WTC11 (cell line): ENCODE measurements at regions not wholly inside any gene's neighbourhood (a gene's known extent, or its start where the extent isn't known, plus 50 kb on each side); places are given as distances from the start of the nearest gene placed in this dataset.

ENCODE experiments used
- ATAC-seq: fragments of 200-7000 bp; cut with Tn5 transposase; 2 replicates; pipeline ENCODE4 v1.10.0; 2021; ENCODE audit warnings: mild to moderate bottlenecking, moderate library complexity
- CTCF ChIA-PET: fragments of 300-600 bp; sonication (Branson Sonifier 250); formaldehyde crosslinking; loops from one replicate; lab custom pipeline; 2021; ENCODE audit warnings: antibody characterized with exemption; lab: Charles Lee
- POLR2A ChIA-PET: fragments of 350-600 bp; sonication (Branson Sonifier 250); formaldehyde crosslinking; loops from one replicate; lab custom pipeline; 2021; ENCODE audit warnings: antibody characterized with exemption; lab: Charles Lee
- DNase-seq: peaks from one replicate; pipeline ENCODE4 v3.0.0; 2021; ENCODE audit warnings: low spot score
- H3K27ac Mint-ChIP-seq: 2 replicates; pipeline ENCODE4 v1.8.0; 2021; ENCODE audit warnings: mixed read lengths
- H3K27me3 Mint-ChIP-seq: 2 replicates; pipeline ENCODE4 v1.8.0; 2021; ENCODE audit warnings: low read depth, mild to moderate bottlenecking, moderate library complexity, mixed read lengths
- H3K36me3 Mint-ChIP-seq: 2 replicates; pipeline ENCODE4 v1.8.0; 2021; ENCODE audit warnings: mixed read lengths
- H3K4me1 Mint-ChIP-seq: 2 replicates; pipeline ENCODE4 v1.8.0; 2022; ENCODE audit warnings: mixed read lengths
- H3K4me3 Mint-ChIP-seq: 2 replicates; pipeline ENCODE4 v1.8.0; 2021; ENCODE audit warnings: mild to moderate bottlenecking, moderate library complexity, mixed read lengths
- H3K9me3 Mint-ChIP-seq: 2 replicates; pipeline ENCODE4 v1.8.0; 2021; ENCODE audit warnings: mixed read lengths
- ATF1 ChIP-seq: sonication (generic); formaldehyde crosslinking; IDR thresholded peaks from 2 replicates; pipeline ENCODE4 v1.8.1; 2023; ENCODE audit warnings: mild to moderate bottlenecking, moderate library complexity, missing genetic modification reagents
- CREB1 ChIP-seq: sonication (generic); formaldehyde crosslinking; IDR thresholded peaks from 2 replicates; pipeline ENCODE4 v1.8.0; 2023; ENCODE audit warnings: mild to moderate bottlenecking, missing genetic modification reagents
- ELF4 ChIP-seq: sonication (generic); formaldehyde crosslinking; IDR thresholded peaks from 2 replicates; pipeline ENCODE4 v1.8.1; 2022; ENCODE audit warnings: low read depth, mild to moderate bottlenecking, moderate library complexity, missing genetic modification reagents
- ESRRA ChIP-seq: sonication (generic); formaldehyde crosslinking; IDR thresholded peaks from 2 replicates; pipeline ENCODE4 v1.8.1; 2022; ENCODE audit warnings: mild to moderate bottlenecking, missing genetic modification reagents, borderline replicate concordance
- JAZF1 ChIP-seq: fragments of 250-450 bp; sonication (Bioruptor Pico); IDR thresholded peaks from 2 replicates; pipeline ENCODE4 v1.9.0; 2021; ENCODE audit warnings: moderate library complexity, mild to moderate bottlenecking, inconsistent platforms
- JUN ChIP-seq: sonication (generic); formaldehyde crosslinking; IDR thresholded peaks from 2 replicates; pipeline ENCODE4 v1.8.0; 2023; ENCODE audit warnings: mild to moderate bottlenecking, missing genetic modification reagents
- NFATC4 ChIP-seq: fragments of 250-450 bp; sonication (Bioruptor Pico); IDR thresholded peaks from 2 replicates; pipeline ENCODE4 v1.9.0; 2021; ENCODE audit warnings: mild to moderate bottlenecking
- NR3C1 ChIP-seq: sonication (generic); formaldehyde crosslinking; conservative IDR thresholded peaks from 2 replicates; pipeline ENCODE4 v1.8.1; 2023; ENCODE audit warnings: low read depth, mild to moderate bottlenecking, missing genetic modification reagents
- RORB ChIP-seq: fragments of 250-450 bp; sonication (Bioruptor Pico); IDR thresholded peaks from 2 replicates; pipeline ENCODE4 v1.9.0; 2021; ENCODE audit warnings: mild to moderate bottlenecking
- TCF7 ChIP-seq: sonication (generic); formaldehyde crosslinking; IDR thresholded peaks from 2 replicates; pipeline ENCODE4 v1.8.0; 2022; ENCODE audit warnings: mild to moderate bottlenecking, low read depth, missing genetic modification reagents, moderate library complexity
- TEAD4 ChIP-seq: sonication (generic); formaldehyde crosslinking; IDR thresholded peaks from 2 replicates; pipeline ENCODE4 v1.8.0; 2022; ENCODE audit warnings: mild to moderate bottlenecking, missing genetic modification reagents
- ZNF232 ChIP-seq: sonication (generic); formaldehyde crosslinking; IDR thresholded peaks from 2 replicates; pipeline ENCODE4 v1.8.0; 2022; ENCODE audit warnings: mild to moderate bottlenecking, missing genetic modification reagents
- ZNF317 ChIP-seq: sonication (generic); formaldehyde crosslinking; IDR thresholded peaks from 2 replicates; pipeline ENCODE4 v1.8.1; 2023; ENCODE audit warnings: low read depth, mild to moderate bottlenecking, moderate library complexity, missing genetic modification reagents, borderline replicate concordance
- ZNF396 ChIP-seq: fragments of 250-450 bp; sonication (Bioruptor Pico); IDR thresholded peaks from 2 replicates; pipeline ENCODE4 v1.8.0; 2021; ENCODE audit warnings: mild to moderate bottlenecking, moderate library complexity, borderline replicate concordance
- TF ChIP-seq, protein P1 (sequence below): sonication (generic); formaldehyde crosslinking; IDR thresholded peaks from 2 replicates; pipeline ENCODE4 v1.8.0; 2023; ENCODE audit warnings: missing genetic modification reagents, mild to moderate bottlenecking, borderline replicate concordance
- TF ChIP-seq, protein P2 (sequence below): fragments of 250-450 bp; sonication (Bioruptor Pico); IDR thresholded peaks from 2 replicates; pipeline ENCODE4 v2.1.2; 2022; ENCODE audit warnings: mild to moderate bottlenecking, moderate library complexity
- TF ChIP-seq, protein P3 (sequence below): sonication (generic); formaldehyde crosslinking; IDR thresholded peaks from 2 replicates; pipeline ENCODE4 v1.8.1; 2023; ENCODE audit warnings: mild to moderate bottlenecking, missing genetic modification reagents, moderate library complexity
- TF ChIP-seq, protein P4 (sequence below): fragments of 250-450 bp; sonication (Bioruptor Pico); IDR thresholded peaks from 2 replicates; pipeline ENCODE4 v1.8.0; 2021; ENCODE audit warnings: mild to moderate bottlenecking
- TF ChIP-seq, protein P5 (sequence below): sonication (generic); formaldehyde crosslinking; IDR thresholded peaks from 2 replicates; pipeline ENCODE4 v1.8.0; 2022; ENCODE audit warnings: mild to moderate bottlenecking, missing genetic modification reagents
- TF ChIP-seq, protein P6 (sequence below): sonication (generic); formaldehyde crosslinking; conservative IDR thresholded peaks from 2 replicates; pipeline ENCODE4 v1.8.1; 2023; ENCODE audit warnings: mild to moderate bottlenecking, low read depth, missing genetic modification reagents, moderate library complexity

DNA sequence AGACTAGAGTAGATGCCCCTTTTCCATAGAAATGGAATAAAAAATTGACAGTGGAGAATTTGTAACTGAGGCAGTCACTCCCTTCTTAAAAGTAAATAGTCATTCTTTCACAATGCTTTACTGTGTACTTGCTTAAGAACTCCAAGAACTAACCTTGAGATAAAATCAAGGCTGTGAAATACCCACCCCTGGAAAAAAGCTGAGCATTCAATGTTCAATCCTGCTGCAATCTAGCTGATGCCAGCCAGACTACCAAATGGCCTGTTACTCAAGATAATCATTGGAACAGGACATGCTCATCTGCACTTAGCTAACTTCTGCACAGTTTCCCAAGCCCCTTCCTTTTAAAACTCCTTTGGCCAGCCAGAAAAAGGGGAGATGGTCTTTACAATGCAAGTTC lies 367.4 kb upstream of the GULP1 start:
- no peak for ATAC-seq
- no peaks in the 10 kb centered on the region for H3K36me3 Mint-ChIP-seq
- no peaks in the 10 kb centered on the region; the same call in 1 of the 2 replicates for H3K27me3 Mint-ChIP-seq
- H3K27ac Mint-ChIP-seq = no peak overlapping the region
- ChIA-PET CTCF (interaction anchor here (0.6 kb wide), 1 partner anchor 29 kb away, joined by 4 read pairs; no protein-coding TSS in a partner anchor), POLR2A (no interaction called here)
- H3K4me3 Mint-ChIP-seq = no peak overlapping the region
- no peaks in the 10 kb centered on the region for H3K4me1 Mint-ChIP-seq
- peaks cover 4% of the 10 kb centered on the region for H3K9me3 Mint-ChIP-seq
- TF ChIP-seq ZNF396 (CRISPR knock-in tag) = no peak
- TF ChIP-seq, protein P1, sequence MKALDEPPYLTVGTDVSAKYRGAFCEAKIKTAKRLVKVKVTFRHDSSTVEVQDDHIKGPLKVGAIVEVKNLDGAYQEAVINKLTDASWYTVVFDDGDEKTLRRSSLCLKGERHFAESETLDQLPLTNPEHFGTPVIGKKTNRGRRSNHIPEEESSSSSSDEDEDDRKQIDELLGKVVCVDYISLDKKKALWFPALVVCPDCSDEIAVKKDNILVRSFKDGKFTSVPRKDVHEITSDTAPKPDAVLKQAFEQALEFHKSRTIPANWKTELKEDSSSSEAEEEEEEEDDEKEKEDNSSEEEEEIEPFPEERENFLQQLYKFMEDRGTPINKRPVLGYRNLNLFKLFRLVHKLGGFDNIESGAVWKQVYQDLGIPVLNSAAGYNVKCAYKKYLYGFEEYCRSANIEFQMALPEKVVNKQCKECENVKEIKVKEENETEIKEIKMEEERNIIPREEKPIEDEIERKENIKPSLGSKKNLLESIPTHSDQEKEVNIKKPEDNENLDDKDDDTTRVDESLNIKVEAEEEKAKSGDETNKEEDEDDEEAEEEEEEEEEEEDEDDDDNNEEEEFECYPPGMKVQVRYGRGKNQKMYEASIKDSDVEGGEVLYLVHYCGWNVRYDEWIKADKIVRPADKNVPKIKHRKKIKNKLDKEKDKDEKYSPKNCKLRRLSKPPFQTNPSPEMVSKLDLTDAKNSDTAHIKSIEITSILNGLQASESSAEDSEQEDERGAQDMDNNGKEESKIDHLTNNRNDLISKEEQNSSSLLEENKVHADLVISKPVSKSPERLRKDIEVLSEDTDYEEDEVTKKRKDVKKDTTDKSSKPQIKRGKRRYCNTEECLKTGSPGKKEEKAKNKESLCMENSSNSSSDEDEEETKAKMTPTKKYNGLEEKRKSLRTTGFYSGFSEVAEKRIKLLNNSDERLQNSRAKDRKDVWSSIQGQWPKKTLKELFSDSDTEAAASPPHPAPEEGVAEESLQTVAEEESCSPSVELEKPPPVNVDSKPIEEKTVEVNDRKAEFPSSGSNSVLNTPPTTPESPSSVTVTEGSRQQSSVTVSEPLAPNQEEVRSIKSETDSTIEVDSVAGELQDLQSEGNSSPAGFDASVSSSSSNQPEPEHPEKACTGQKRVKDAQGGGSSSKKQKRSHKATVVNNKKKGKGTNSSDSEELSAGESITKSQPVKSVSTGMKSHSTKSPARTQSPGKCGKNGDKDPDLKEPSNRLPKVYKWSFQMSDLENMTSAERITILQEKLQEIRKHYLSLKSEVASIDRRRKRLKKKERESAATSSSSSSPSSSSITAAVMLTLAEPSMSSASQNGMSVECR = no peak
- TF ChIP-seq JAZF1 (CRISPR knock-in tag) = no peak
- no peak for TF ChIP-seq TCF7 (CRISPR knock-in tag)
- no peak for TF ChIP-seq JUN (CRISPR knock-in tag)
- no peak for TF ChIP-seq CREB1 (CRISPR knock-in tag)
- no peak for TF ChIP-seq NR3C1 (CRISPR knock-in tag)
- TF ChIP-seq, protein P2, sequence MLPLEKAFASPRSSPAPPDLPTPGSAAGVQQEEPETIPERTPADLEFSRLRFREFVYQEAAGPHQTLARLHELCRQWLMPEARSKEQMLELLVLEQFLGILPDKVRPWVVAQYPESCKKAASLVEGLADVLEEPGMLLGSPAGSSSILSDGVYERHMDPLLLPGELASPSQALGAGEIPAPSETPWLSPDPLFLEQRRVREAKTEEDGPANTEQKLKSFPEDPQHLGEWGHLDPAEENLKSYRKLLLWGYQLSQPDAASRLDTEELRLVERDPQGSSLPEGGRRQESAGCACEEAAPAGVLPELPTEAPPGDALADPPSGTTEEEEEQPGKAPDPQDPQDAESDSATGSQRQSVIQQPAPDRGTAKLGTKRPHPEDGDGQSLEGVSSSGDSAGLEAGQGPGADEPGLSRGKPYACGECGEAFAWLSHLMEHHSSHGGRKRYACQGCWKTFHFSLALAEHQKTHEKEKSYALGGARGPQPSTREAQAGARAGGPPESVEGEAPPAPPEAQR (CRISPR knock-in tag) = no peak
- TF ChIP-seq, protein P3, sequence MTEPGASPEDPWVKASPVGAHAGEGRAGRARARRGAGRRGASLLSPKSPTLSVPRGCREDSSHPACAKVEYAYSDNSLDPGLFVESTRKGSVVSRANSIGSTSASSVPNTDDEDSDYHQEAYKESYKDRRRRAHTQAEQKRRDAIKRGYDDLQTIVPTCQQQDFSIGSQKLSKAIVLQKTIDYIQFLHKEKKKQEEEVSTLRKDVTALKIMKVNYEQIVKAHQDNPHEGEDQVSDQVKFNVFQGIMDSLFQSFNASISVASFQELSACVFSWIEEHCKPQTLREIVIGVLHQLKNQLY (CRISPR knock-in tag) = no peak
- TF ChIP-seq, protein P4, sequence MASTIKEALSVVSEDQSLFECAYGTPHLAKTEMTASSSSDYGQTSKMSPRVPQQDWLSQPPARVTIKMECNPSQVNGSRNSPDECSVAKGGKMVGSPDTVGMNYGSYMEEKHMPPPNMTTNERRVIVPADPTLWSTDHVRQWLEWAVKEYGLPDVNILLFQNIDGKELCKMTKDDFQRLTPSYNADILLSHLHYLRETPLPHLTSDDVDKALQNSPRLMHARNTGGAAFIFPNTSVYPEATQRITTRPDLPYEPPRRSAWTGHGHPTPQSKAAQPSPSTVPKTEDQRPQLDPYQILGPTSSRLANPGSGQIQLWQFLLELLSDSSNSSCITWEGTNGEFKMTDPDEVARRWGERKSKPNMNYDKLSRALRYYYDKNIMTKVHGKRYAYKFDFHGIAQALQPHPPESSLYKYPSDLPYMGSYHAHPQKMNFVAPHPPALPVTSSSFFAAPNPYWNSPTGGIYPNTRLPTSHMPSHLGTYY = no peak
- TF ChIP-seq, protein P5, sequence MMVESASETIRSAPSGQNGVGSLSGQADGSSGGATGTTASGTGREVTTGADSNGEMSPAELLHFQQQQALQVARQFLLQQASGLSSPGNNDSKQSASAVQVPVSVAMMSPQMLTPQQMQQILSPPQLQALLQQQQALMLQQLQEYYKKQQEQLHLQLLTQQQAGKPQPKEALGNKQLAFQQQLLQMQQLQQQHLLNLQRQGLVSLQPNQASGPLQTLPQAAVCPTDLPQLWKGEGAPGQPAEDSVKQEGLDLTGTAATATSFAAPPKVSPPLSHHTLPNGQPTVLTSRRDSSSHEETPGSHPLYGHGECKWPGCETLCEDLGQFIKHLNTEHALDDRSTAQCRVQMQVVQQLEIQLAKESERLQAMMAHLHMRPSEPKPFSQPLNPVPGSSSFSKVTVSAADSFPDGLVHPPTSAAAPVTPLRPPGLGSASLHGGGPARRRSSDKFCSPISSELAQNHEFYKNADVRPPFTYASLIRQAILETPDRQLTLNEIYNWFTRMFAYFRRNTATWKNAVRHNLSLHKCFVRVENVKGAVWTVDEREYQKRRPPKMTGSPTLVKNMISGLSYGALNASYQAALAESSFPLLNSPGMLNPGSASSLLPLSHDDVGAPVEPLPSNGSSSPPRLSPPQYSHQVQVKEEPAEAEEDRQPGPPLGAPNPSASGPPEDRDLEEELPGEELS (CRISPR knock-in tag) = no peak
- TF ChIP-seq ZNF317 (CRISPR knock-in tag) = no peak
- TF ChIP-seq ELF4 (CRISPR knock-in tag) = no peak
- TF ChIP-seq ESRRA (CRISPR knock-in tag) = no peak
- TF ChIP-seq RORB (CRISPR knock-in tag) = no peak
- no peak for TF ChIP-seq ATF1 (CRISPR knock-in tag)
- no peak for TF ChIP-seq NFATC4 (CRISPR knock-in tag)
- TF ChIP-seq, protein P6, sequence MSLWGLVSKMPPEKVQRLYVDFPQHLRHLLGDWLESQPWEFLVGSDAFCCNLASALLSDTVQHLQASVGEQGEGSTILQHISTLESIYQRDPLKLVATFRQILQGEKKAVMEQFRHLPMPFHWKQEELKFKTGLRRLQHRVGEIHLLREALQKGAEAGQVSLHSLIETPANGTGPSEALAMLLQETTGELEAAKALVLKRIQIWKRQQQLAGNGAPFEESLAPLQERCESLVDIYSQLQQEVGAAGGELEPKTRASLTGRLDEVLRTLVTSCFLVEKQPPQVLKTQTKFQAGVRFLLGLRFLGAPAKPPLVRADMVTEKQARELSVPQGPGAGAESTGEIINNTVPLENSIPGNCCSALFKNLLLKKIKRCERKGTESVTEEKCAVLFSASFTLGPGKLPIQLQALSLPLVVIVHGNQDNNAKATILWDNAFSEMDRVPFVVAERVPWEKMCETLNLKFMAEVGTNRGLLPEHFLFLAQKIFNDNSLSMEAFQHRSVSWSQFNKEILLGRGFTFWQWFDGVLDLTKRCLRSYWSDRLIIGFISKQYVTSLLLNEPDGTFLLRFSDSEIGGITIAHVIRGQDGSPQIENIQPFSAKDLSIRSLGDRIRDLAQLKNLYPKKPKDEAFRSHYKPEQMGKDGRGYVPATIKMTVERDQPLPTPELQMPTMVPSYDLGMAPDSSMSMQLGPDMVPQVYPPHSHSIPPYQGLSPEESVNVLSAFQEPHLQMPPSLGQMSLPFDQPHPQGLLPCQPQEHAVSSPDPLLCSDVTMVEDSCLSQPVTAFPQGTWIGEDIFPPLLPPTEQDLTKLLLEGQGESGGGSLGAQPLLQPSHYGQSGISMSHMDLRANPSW (CRISPR knock-in tag) = no peak
- TF ChIP-seq ZNF232 (CRISPR knock-in tag) = no peak
- TF ChIP-seq TEAD4 (CRISPR knock-in tag) = no peak
- TF ChIP-seq, all 79 proteins: peak for 0
- DNase-seq = no peak
